Spleen (tissue), 7 donors: ENCODE measurements at regions not wholly inside any gene's neighbourhood (a gene's known extent, or its start where the extent isn't known, plus 50 kb on each side); places are given as distances from the start of the nearest gene placed in this dataset.

Source experiments
- CTCF ChIP-seq, 11 experiments: fragments of 200-600 bp in 7 of 11; fragments of 450-650 bp in 4 of 11; sonication (generic) in 4 of 11; IDR thresholded peaks in 8 of 11; conservative IDR thresholded peaks in 3 of 11; 1 replicate in 7 of 11; 2 replicates in 4 of 11; pipeline versions ENCODE4 v1.4.0 to v1.8.0; 2016 to 2021; ENCODE audit warnings: antibody characterized with exemption in 11 of 11, inconsistent platforms in 4 of 11, mild to moderate bottlenecking in 1 of 11
- POLR2A ChIP-seq, 3 donors: fragments of 450-650 bp; IDR thresholded peaks; one replicate each; pipeline ENCODE4 v1.5.1; 2017; ENCODE audit warnings: antibody characterized with exemption in 3 of 3, mild to moderate bottlenecking in 1 of 3
- donor health status: DM: no; HTN: no; CAD: no; lungs with moderate emphysema.
- donor health status: DM: no; HTN: no; CAD: no.
- donor health status: DM: no; HTN: no; CAD: no.

- TF ChIP-seq CTCF (IDR thresholded peaks at IDR 0.05 in 8 of 11, conservative IDR thresholded peaks at IDR 0.05 in 3 of 11) (no peak), POLR2A (IDR thresholded peaks at IDR 0.05) (no peak)
Measured at GRCh38 chrX:13216139-13216538, 103.7 kb downstream of the ATXN3L start.
